Hypothalamus (tissue), 51 donors: ENCODE measurements at regions not wholly inside any gene's neighbourhood (a gene's known extent, or its start where the extent isn't known, plus 50 kb on each side); places are given as distances from the start of the nearest gene placed in this dataset.
A peak's percentile ranks its signal among the peaks of the same experiment; 100 is the strongest.

ENCODE experiments used
- DNase-seq, 51 donors: peaks; one replicate each; lab custom pipeline; 2025; lab: John Stamatoyannopoulos, UW

GRCh38 chr9:119027901-119028699, 341.1 kb downstream of the BRINP1 start:
- no peak for DNase-seq

GRCh38 chr9:119029886-119030285, 339.3 kb downstream of the BRINP1 start:
- peak in 1 of 51 donors; percentile 4 for DNase-seq

GRCh38 chr9:119033596-119033995, 335.6 kb downstream of the BRINP1 start:
- DNase-seq = no peak

GRCh38 chr9:119036969-119037368, 332.3 kb downstream of the BRINP1 start:
- no peak for DNase-seq

- DNase-seq = no peak
Observed at GRCh38 chr9:119043996-119044395, 325.2 kb downstream of the BRINP1 start.

- no peak for DNase-seq
Observed at GRCh38 chr9:119044806-119045205, 324.4 kb downstream of the BRINP1 start.

GRCh38 chr9:119047513-119048307, 321.5 kb downstream of the BRINP1 start:
- DNase-seq = no peak

- DNase-seq = no peak
Observed at GRCh38 chr9:119050281-119050680, 319.0 kb downstream of the BRINP1 start.

GRCh38 chr9:119052339-119053030, 316.8 kb downstream of the BRINP1 start:
- DNase-seq = no peak

- no peak for DNase-seq
Observed at GRCh38 chr9:119053070-119053469, 316.2 kb downstream of the BRINP1 start.

- no peak for DNase-seq
Observed at GRCh38 chr9:119060629-119061385, 308.4 kb downstream of the BRINP1 start.

GRCh38 chr9:119071636-119072035, 297.6 kb downstream of the BRINP1 start:
- no peak for DNase-seq

GRCh38 chr9:119074017-119074416, 295.2 kb downstream of the BRINP1 start:
- DNase-seq = no peak

GRCh38 chr9:119078015-119078414, 291.2 kb downstream of the BRINP1 start:
- DNase-seq = no peak

GRCh38 chr9:119083673-119084072, 285.6 kb downstream of the BRINP1 start:
- no peak for DNase-seq

GRCh38 chr9:119086590-119086989, 282.6 kb downstream of the BRINP1 start:
- DNase-seq = no peak

GRCh38 chr9:119088002-119088547, 281.2 kb downstream of the BRINP1 start:
- peak in 1 of 51 donors; percentile 2 for DNase-seq

GRCh38 chr9:119091074-119091473, 278.2 kb downstream of the BRINP1 start:
- DNase-seq = no peak

- no peak for DNase-seq
Observed at GRCh38 chr9:119092125-119092524, 277.1 kb downstream of the BRINP1 start.

GRCh38 chr9:119094086-119094485, 275.1 kb downstream of the BRINP1 start:
- DNase-seq = no peak
